SJCRH30 (cell line): ENCODE measurements at regions not wholly inside any gene's neighbourhood (a gene's known extent, or its start where the extent isn't known, plus 50 kb on each side); places are given as distances from the start of the nearest gene placed in this dataset.
"Not testable (repeated sequence)": the region's sequence is repeated elsewhere in the genome, so short reads cannot be mapped to it uniquely, and the experiment has no call there.

Source experiments
- DNase-seq, 2 experiments: peaks; one replicate each; pipeline ENCODE4 v3.0.0-alpha.2; 2015 to 2020
- H3K27ac ChIP-seq: fragments of 250-450 bp; sonication (Bioruptor Pico); 2 replicates; pipeline ENCODE4 v1.5.1; 2020; ENCODE audit warnings: mild to moderate bottlenecking, moderate library complexity
- H3K27me3 ChIP-seq: fragments of 250-450 bp; sonication (Bioruptor Pico); 2 replicates; pipeline ENCODE4 v1.5.1; 2020; ENCODE audit warnings: mild to moderate bottlenecking, moderate library complexity
- H3K36me3 ChIP-seq: fragments of 250-450 bp; sonication (Bioruptor Pico); 2 replicates; pipeline ENCODE4 v1.5.1; 2020; ENCODE audit warnings: mild to moderate bottlenecking, moderate library complexity
- H3K4me1 ChIP-seq: fragments of 250-450 bp; sonication (Bioruptor Pico); 2 replicates; pipeline ENCODE4 v1.5.1; 2020; ENCODE audit warnings: mild to moderate bottlenecking, moderate library complexity
- H3K4me3 ChIP-seq: fragments of 250-450 bp; sonication (Bioruptor Pico); 2 replicates; pipeline ENCODE4 v1.5.1; 2020; ENCODE audit warnings: mild to moderate bottlenecking, moderate library complexity
- H3K9me3 ChIP-seq: fragments of 250-450 bp; sonication (Bioruptor Pico); replicated peaks from 2 replicates; pipeline ENCODE4 v1.5.1; 2020; ENCODE audit warnings: mild to moderate bottlenecking, moderate library complexity

GRCh38 chr7:96923345-96923744 lies 82.0 kb upstream of the DLX6 start:
- H3K4me1 ChIP-seq, H3K27me3 ChIP-seq, H3K36me3 ChIP-seq, H3K9me3 ChIP-seq, H3K4me3 ChIP-seq, H3K27ac ChIP-seq, DNase-seq: not testable (repeated sequence)

GRCh38 chr7:96927131-96927530 lies 78.2 kb upstream of the DLX6 start:
- no peak overlapping the region for H3K4me3 ChIP-seq
- H3K4me1 ChIP-seq = no peaks in the 10 kb centered on the region
- H3K36me3 ChIP-seq = no peaks in the 10 kb centered on the region
- H3K27ac ChIP-seq = no peak overlapping the region
- H3K27me3 ChIP-seq = no peaks in the 10 kb centered on the region
- no peaks in the 10 kb centered on the region for H3K9me3 ChIP-seq
- no peak for DNase-seq

- no peak for DNase-seq
- no peaks in the 10 kb centered on the region for H3K9me3 ChIP-seq
- no peak overlapping the region for H3K4me3 ChIP-seq
- no peaks in the 10 kb centered on the region for H3K27me3 ChIP-seq
- H3K27ac ChIP-seq = no peak overlapping the region
- no peaks in the 10 kb centered on the region for H3K4me1 ChIP-seq
- no peaks in the 10 kb centered on the region for H3K36me3 ChIP-seq
Measured at GRCh38 chr7:96928965-96929364, 76.4 kb upstream of the DLX6 start.

GRCh38 chr7:96931891-96932290 lies 73.5 kb upstream of the DLX6 start:
- H3K9me3 ChIP-seq = no peaks in the 10 kb centered on the region
- H3K27ac ChIP-seq = no peak overlapping the region
- no peak overlapping the region for H3K4me3 ChIP-seq
- H3K4me1 ChIP-seq = no peaks in the 10 kb centered on the region
- no peaks in the 10 kb centered on the region for H3K27me3 ChIP-seq
- H3K36me3 ChIP-seq = no peaks in the 10 kb centered on the region
- DNase-seq = no peak

GRCh38 chr7:96933067-96933645 lies 72.2 kb upstream of the DLX6 start:
- no peak overlapping the region for H3K27ac ChIP-seq
- no peak overlapping the region for H3K4me3 ChIP-seq
- no peaks in the 10 kb centered on the region for H3K4me1 ChIP-seq
- no peaks in the 10 kb centered on the region for H3K36me3 ChIP-seq
- H3K27me3 ChIP-seq = no peaks in the 10 kb centered on the region
- H3K9me3 ChIP-seq = no peaks in the 10 kb centered on the region
- DNase-seq = peak in 1 of 2 experiments; percentile 24

- Histone ChIP-seq H3K27me3 (no peaks in the 10 kb centered on the region), H3K9me3 (no peaks in the 10 kb centered on the region), H3K36me3 (no peaks in the 10 kb centered on the region), H3K4me3 (no peak overlapping the region), H3K27ac (no peak overlapping the region), H3K4me1 (no peaks in the 10 kb centered on the region)
- DNase-seq = no peak
Measured at GRCh38 chr7:96936621-96937020, 68.7 kb upstream of the DLX6 start.

- H3K9me3 ChIP-seq = no peaks in the 10 kb centered on the region
- no peak for DNase-seq
- no peaks in the 10 kb centered on the region for H3K27me3 ChIP-seq
- no peaks in the 10 kb centered on the region for H3K36me3 ChIP-seq
- H3K4me3 ChIP-seq = no peak overlapping the region
- H3K4me1 ChIP-seq = no peaks in the 10 kb centered on the region
- no peak overlapping the region for H3K27ac ChIP-seq
Measured at GRCh38 chr7:96942112-96942511, 63.2 kb upstream of the DLX6 start.

- no peaks in the 10 kb centered on the region for H3K27me3 ChIP-seq
- no peaks in the 10 kb centered on the region for H3K36me3 ChIP-seq
- H3K4me1 ChIP-seq = no peaks in the 10 kb centered on the region
- H3K4me3 ChIP-seq = no peak overlapping the region
- no peak overlapping the region for H3K27ac ChIP-seq
- peak; percentile 7 to 28 for DNase-seq
- H3K9me3 ChIP-seq = no peaks in the 10 kb centered on the region
Measured at GRCh38 chr7:96949766-96950165, 55.6 kb upstream of the DLX6 start.

- Histone ChIP-seq H3K36me3 (no peaks in the 10 kb centered on the region), H3K27ac (no peak overlapping the region), H3K27me3 (no peaks in the 10 kb centered on the region), H3K4me3 (no peak overlapping the region), H3K9me3 (no peaks in the 10 kb centered on the region), H3K4me1 (no peaks in the 10 kb centered on the region)
- no peak for DNase-seq
Measured at GRCh38 chr7:96952974-96953391, 52.4 kb upstream of the DLX6 start.

GRCh38 chr7:96953676-96954513 lies 51.5 kb upstream of the DLX6 start:
- DNase-seq = no peak
- no peaks in the 10 kb centered on the region for H3K36me3 ChIP-seq
- H3K27me3 ChIP-seq = no peaks in the 10 kb centered on the region
- H3K4me1 ChIP-seq = no peaks in the 10 kb centered on the region
- no peak overlapping the region for H3K27ac ChIP-seq
- no peaks in the 10 kb centered on the region for H3K9me3 ChIP-seq
- H3K4me3 ChIP-seq = no peak overlapping the region
